NCI-H2081 (cell line): ENCODE measurements at regions not wholly inside any gene's neighbourhood (a gene's known extent, or its start where the extent isn't known, plus 50 kb on each side); places are given as distances from the start of the nearest gene placed in this dataset.

ENCODE experiments used
- DNase-seq, 2 experiments: peaks; one replicate each; lab custom pipeline; 2025; lab: John Stamatoyannopoulos, UW

DNA sequence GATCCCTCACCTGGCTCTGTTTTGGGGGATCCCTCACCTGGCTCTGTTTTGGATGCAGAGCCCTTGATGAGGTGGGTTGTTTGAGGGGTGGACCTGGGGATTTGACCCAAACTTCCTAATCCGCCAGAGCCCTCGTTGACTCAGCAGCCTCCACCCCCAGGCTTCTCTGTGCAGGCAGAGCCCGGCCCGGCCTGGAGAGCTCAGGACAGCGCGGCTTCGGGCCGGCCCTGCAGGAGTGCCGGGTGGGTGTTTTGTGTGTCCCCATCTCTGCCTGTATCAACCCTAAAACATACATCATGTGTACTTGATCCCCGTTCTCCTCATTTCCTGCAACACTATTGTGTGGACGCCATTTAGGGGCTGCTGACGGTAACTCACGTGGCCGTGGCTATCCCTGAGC, 124.2 kb downstream of the SIK1 start:
- no peak for DNase-seq

DNA sequence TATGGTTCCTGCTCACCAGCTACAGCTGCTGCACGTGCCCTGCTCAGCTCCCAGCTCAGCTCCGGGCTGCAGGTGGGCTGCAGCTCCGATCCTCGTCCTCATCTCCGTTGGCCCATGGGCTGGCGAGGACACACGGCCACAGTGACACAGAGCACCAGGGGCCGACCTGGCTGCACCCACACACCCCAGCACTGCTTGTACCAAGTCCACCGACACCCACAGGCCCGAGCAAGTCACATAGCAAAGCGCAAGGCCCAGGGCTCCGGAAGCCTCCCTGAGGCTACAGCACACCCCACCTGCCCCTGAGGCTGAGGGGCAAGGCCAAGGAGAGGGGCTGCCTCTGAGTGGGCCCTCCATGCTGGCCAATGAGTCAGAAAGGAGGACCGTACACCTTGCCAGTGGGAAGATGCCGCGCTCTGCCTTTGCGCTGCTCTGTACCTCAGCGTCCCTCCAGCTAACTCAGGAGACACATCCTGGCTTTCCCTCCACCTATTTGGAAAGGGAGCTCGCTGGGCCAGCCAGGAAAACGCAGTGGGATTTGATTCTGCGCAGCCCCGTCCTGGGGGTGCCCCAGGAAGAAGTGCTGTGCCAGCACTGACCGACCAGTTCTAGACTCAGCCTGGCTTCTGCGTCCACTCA, 124.8 kb downstream of the SIK1 start:
- no peak for DNase-seq

DNA sequence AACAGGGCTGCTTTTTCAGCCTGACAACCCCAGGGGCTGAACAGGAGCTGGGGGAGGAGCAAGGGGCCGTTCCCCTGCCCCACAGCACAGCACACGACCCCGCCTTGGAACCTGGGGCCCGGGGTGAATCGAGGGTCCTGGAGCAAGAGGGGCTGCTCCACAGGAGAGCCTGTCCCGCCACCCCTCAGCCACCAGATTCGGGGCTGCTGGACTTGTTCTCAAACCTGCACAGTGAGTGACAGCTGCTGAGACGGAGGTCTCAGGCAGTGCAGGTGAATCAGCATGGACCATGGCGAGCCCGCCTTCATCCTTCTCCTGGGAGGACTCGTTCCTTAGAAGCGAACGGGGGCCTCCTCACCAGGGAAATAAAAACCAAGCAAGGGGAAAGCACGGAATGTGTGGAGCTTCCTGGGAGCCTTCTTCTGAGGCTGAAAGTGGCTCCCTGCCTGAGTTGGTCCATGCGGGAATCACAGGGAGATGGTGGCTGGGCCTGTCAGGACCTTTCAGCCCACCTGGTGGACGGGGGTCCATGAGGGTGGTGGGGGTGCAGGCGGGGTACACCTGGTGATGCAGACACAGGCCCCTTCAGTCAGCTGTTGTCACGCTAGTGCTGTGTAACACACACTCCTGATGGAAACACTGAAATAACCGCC, 125.4 kb downstream of the SIK1 start:
- DNase-seq: no peak

DNA sequence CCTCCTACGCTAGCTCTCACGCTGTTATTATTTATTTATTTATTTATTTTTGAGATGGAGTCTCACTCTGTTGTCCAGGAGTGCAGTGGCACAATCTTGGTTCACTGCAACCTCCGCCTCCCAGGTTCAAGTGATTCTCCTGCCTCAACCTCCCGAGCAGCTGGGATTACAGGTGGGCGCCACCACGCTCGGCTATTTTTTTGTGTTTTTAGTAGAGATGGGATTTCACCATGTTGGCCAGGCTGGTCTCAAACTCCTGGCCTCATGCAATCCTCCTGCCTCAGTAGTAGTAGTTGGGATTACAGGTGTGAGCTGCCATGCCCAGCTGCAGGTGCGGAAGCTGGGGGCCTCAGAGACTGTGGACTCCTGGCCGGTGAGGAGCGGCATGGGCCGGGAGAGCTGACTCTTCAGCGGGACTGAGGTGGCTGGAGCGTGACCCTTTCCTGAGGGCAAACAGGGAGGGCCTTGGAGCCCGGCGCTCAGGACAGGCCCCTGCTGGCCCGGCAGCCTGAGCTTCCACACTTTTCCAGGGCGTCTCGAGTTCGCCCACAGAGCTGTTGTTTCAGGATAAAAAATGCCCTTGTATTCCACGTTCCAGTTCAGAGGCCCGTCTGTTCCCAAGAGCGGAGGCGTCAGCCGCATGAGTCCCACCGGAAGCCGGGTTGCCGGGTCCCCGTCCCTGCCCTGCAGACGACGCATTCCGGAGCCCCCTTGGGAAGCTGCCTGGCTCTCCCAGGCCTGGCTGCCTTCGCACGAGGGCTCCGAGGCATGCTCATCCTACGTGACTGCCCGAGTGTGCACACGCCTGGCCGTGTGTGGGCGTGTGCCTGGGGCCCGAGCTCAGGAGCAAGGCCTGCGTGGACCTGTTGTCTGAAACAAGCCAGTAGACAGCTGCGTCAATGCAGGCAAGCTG, 126.2 kb downstream of the SIK1 start:
- DNase-seq: no peak

DNA sequence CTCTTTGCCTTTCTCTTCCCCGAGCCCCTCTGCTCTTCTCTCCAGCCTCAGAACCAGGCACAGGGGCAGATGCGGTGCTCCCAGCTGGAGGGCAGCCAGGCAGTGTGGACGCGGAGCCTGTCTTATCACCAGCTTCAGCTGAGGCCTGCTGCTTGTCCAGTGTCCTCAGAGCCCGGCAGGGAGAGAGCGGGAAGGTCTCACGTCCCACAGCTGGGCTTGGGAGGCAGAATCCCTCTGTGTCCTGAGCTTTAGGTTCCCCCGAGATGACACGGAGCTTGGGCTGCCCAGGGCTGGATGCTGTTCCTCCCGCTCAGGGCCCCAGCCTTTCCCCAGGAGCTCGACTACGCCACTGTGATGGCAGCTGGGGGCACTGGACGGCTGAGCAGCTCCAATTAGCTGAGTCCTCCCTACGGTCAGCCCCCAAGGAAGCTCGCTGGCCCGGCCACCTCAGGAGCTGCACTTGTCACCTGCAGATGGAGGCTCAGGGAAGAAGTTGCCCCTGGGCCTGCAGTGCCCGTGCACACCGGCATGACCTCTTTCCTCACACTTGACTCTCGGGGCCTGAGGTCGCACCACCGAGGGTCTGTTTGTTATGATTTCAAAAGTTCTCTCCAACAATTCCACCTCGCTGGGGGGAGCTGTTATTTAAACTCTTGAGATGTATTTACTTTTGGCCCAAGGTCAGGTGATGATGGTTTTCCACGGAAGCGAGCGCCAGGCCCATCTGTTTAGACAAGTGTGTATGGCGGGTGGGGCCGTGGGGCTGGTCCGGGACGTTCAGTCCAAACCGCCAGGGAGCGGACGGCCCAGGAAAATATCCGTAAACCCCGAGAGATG, 127.3 kb downstream of the SIK1 start:
- no peak for DNase-seq

DNA sequence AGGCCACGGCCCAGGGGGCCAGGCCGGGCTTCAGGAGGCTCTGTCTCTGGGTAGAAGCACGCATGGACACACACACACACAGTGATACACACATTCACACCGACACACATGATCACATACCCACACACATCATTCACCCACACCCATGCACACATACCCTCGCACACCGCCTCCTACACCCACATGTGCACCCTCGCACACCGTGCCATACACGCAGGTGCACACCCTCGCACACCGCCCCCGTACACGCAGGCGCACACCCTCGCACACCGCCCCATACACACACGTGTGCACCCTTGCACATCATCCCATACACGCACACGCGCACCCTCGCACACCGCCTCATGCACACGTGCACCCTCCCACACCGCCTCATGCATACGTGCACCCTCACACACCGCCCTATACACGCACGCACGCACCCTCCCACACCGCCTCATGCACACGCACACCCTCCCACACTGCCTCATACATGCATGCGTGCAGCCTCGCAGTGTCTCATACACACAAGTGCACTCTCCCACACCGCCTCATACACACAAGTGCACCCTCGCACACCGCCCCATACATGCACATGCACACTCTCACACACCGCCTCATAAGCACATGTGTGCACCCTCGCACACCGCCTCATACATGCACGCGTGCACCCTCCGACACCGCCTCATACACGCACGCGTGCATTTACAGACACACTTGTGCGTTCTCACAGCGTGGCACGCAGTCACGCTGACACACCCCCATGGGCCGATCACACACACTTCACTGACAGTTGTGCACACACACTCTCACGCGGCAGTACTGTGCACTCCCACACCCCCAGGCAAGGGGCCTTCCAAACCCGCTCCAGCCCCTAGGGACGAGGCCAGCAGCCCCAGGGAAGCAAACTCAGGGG, 128.1 kb downstream of the SIK1 start:
- no peak for DNase-seq

DNA sequence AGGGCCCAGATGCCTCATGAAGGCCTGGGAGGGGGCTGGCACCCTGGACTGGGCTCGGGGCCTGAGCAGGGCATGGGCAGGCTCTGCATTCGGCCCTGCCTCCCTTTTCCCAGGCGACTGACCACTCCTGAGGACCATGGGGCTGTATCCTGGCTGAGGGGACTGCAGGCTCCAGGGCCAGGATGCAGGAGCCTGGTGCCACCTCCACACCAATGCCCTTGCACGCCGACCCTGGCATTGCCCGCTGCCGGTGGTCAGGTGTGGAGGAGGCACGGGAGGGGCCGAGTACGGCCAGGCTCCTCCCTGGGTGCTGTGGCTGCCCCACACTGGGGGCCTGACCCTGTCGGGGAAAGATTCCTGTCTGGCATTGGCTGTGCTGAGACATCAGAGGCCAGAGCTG, 128.9 kb downstream of the SIK1 start:
- no peak for DNase-seq

DNA sequence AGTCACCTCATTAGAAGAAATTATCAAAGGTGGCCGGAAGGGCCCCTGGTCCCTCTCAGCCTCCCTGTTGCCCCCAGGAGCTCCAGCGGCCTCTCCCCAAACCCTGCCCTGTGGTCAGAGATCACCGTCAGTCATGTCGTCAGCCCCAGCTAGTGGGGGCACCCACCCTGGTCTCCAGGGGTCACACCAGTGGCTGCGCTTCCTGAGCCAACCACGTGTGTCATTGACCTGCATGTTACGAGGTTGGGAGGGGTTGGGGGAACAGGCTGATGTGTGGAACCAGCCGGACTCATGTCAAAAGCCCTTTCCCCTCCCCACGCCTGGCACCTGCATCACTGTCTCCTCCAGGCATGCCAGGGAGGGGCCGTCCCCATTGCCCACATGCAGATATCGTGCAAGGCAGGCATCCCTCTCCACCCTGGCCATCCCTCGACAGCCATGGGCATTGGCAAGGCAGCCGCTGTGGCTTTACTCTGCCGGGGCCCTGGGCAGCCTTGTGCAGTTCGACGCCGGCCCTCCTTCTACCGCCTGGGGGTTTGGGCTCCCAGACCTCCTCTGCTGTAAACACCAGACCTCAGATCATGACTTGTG, 128.7 kb downstream of the CRYAA start:
- no peak for DNase-seq

DNA sequence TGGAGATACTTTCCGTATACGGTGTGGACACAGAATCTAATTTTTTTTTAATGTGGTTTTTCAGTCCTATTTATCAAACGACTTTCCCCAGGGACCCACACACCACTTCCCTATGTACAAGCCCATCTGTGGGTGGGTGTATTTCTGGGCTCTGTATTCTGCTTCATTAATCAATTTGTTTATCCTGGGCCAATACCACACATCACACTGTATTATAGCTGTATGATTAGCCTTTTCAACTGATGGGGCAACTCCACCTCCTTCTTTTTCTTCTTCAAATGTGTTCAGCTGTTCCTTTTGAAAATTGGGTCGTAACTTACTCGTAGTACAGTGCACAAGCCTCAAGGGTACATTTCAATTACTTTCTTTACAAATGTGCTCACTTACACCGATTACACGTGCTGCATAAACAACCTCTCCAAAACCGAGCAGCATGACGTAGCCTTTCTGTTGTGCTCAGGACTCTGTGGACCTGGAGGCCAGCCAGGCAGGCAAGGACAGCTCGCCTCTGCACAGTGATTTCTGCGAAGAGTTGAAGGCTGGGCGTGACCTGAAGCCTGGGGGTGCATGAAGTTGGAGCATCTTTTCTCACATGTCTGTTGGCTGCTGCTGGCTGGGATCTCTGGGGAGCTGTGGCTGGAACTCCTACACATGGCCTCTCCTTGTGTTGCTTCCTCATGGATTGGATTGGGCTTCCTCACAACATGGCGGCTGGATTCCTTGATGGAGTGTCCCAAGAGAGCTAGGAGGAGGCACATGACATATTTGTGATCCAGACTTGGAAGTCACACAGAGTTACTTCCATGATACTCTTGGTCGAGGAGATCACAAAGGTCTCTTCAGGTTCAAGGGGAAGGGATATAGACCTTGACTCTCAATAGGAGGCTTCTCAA, 126.5 kb downstream of the CRYAA start:
- DNase-seq: peak in 1 of 2 experiments; percentile 44

DNA sequence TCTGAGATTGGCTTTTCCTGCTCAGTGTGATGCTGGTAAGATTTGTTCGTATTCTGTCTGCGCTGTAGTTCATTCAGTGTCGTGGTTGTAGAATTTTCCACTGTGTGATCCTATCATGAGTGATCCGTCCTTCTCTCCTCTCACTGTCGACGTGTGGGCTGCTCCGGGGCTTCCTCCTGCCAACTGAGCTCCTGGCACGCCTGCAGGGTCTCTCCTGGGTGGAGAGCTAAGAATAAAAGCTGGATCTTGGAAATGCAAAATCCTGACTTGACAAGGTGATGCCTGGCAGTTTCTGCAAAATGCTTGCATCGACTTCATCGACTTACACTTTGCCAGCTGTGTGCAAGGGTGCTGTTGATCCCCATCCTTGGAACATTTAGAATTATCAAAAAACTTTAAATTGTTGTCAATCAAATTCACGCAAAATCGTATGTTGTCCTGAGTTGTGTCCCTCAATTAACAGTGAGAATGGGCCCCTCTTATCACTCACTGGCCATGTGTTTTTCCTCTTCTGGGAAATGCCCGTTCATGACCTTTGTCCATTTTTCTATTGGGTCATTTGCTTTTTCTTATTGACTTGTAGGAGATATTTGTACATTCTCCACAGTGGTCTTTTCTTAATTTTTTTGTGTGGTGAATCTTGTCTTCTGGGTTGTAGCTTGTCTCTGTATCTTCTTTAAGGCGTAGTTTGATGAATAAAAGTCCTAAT, 125.5 kb downstream of the CRYAA start:
- DNase-seq: no peak

DNA sequence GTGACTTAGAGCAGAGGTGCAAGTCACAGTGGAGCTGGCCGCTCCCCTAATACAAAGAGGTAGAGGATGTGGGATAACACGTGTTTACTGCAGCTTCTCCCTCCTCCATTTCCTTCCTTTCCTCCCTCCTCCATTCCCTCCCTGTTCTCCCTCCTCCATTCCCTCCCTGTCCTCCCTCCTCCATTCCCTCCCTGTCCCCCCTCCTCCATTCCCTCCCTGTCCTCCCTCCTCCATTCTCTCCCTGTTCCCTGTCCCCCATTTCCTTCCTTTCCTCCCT, 124.0 kb downstream of the CRYAA start:
- no peak for DNase-seq

DNA sequence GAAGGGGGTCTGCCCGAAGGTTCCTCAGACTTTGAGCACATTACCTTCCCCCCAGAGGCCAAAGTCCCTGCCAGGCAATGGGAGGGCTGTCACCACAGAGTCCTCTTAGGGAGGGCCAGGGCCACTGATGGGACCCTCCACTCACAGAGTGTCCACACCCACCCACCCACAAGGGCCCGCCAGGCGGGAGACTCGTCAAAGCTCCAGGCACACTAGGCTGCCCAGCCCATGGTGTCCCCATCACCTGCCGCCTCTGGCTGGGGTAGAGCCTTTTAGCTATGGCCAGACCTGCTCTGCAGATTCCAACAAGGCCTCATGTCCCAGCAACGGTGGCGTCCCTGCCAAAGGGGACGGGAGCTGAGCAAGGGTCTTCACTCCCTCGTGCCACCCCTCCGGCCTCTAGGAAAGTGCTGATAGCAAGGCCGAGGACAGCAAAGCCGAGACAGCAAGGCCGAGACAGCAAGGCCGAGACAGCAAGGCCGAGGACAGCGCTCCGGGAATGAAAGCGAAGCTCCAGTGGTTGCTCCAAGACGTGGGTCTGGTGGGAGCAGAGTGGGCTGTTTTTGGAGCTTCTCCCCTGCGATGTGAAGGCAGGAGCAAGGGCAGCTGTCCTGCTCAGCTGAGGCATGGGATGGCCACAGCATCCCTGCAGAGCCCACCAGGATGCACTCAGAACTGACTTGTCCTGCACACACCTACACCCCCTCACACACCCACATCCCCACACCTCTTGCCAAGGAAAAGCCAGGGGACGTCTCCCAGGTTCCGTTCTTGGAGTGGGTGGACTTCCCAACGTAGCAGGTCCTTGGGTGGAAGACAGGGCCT, 123.4 kb downstream of the CRYAA start:
- DNase-seq: no peak

DNA sequence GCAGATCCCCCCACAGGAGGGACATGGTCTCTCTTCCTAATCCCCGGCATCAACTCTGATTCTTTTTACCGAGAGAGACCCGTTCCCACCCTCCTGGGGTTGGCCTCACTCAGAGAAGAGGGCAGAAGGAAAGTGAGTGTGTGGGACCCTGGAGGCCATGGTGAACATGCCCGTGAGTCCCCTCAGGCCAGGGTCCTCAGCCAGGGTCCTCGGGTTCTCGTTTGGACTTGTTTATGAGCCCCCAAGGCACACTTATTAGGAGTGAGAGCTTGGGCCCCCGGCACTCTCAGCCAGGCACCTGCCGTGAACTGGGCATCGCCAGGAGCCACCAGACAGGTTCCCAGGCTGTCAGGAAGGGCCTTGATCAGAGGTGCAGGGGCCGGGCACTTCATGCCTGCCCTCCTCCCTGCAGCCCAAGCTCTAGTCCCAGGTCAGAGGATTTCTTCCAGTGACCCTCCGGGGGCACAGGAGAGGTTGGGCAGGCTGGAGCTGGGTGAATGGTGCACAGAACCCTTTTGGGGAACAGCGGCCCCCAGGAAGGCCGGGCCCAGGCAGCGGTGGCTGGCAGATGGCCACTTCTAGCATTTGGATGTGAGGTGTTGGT, 122.6 kb downstream of the CRYAA start:
- DNase-seq: no peak

DNA sequence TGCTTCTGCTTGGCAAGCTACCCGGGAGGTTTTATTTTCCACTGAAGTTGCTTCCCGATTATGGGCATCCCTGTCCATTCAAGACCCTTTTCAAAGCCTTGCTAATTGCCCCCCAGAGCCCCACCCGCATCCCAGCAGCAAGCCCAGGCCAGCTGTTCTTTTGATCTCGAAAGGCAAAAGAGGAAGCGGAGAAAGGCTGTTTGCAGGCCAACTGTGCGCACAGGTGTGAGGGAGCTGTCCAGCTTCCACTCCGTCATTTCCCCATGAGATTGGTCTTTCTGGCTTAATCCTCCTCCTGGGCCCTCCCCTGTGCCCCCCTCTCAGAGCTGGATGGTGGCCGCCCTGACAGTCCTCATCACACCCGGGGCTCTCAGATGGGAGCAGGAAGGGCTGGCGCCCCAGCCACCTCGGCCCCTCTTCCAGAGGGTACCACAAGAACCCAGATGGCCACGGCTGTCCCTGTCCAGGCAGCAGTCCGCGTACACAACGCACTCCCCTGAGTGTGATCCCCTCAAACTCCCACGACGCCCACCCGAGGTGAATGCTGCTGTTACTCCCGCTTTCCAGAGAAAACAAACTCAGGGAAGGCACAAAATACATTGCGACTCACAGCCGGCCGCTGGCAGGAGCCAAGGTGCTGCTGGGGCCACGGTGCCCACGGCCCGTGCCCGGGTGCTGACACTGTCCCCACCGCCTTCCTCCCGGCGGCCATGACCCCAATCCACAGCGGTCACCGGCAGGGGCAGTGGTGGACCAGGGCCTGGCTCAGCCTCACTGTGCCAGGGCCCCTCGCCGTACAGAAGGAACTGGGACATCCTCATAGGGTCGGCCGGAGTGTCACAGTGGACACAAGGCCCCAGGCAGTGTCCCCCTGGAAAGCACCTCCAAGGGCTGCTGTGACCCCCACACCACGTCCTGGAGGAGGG, 121.9 kb downstream of the CRYAA start:
- DNase-seq: peak in 1 of 2 experiments; percentile 27

DNA sequence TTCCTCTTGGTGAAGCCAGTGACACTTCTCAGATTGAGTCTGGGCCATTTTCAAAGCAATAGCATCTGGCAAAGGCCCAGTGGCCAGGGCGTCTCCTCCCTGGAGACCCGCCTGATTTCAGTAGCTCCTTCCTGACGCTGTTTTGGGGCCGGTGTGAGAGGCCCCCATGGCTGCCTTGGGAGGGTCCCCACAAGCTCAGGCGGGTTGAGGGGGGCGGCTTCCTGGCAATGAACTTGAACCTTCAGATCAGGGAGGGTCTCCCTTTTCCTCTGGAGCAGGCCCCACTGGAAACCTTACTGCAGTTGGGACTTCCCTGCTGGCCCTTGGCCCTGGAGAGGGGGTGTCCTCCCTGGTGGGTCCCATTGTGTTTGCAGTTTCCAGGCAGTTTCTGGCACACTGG, 121.2 kb downstream of the CRYAA start:
- no peak for DNase-seq

DNA sequence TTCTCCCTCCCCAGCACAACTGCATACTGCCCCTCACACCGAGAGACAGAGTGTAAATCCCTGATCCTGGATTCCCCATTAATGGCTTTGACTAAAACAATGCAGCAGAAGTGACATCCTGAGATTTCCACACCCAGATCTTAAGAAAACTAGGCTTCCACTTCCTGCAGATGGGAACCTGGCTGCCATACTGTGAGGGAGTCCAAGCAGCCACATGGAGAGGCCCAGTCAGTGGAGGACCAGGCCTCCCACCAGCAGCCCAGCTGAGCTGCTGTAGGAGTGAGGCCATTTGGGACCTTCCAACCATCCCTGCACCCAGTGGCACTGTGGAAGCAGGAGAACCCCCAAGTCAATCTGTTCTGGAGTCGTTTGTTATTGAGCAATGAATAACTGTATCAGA, 120.6 kb downstream of the CRYAA start:
- DNase-seq: no peak
